GM12892 (cell line): ENCODE measurements at regions not wholly inside any gene's neighbourhood (a gene's known extent, or its start where the extent isn't known, plus 50 kb on each side); places are given as distances from the start of the nearest gene placed in this dataset.

Source experiments
- POLR2A ChIP-seq: IDR thresholded peaks from 2 replicates; pipeline ENCODE4 v1.6.1; 2011; ENCODE audit warnings: low read depth, low read length, control low read depth
- POLR2AphosphoS5 ChIP-seq: IDR thresholded peaks from 2 replicates; pipeline ENCODE4 v1.6.1; 2011; ENCODE audit warnings: low read depth, low read length, control low read depth
- TAF1 ChIP-seq: IDR thresholded peaks from 2 replicates; pipeline ENCODE4 v1.6.1; 2011; ENCODE audit warnings: low read depth, mild to moderate bottlenecking, control low read depth, low read length, borderline replicate concordance

DNA sequence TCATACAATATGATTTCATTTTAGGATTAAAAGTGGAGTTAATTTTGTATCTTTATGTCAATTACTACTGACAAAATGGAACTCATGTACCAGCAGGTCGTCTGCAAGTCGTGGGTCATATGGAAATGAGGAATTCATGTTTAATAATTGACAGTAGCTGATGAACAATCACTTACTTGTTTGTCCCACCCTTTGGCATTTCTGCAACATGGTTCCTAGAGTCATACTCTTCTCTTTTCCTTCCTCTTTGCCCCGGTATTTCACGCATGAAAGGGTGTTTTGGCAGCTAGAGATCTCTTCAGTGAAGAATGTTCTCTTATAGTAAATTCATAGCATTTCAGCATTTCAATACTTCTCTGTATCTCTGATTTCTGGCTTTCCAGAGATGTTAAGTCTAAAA, 133.3 kb upstream of the SLC24A5 start:
- TF ChIP-seq POLR2A, result no peak
- no peak for TF ChIP-seq POLR2AphosphoS5
- no peak for TF ChIP-seq TAF1
